OCI-LY1 (cell line): ENCODE measurements at regions not wholly inside any gene's neighbourhood (a gene's known extent, or its start where the extent isn't known, plus 50 kb on each side); places are given as distances from the start of the nearest gene placed in this dataset.

Source experiments
- EZH2 ChIP-seq: fragments of 200-600 bp; sonication (generic), shearing (Covaris generic); IDR thresholded peaks from 2 replicates; pipeline ENCODE4 v1.8.0; 2017; ENCODE audit warnings: borderline replicate concordance, mixed run types, mild to moderate bottlenecking, antibody characterized with exemption, low read length, moderate library complexity, mixed read lengths
- TF ChIP-seq, protein P1 (sequence below): fragments of 200-600 bp; sonication (generic), shearing (Covaris generic); IDR thresholded peaks from 2 replicates; pipeline ENCODE4 v1.5.1; 2017; ENCODE audit warnings: mild to moderate bottlenecking, antibody characterized with exemption, low read length, moderate library complexity, mixed read lengths

DNA sequence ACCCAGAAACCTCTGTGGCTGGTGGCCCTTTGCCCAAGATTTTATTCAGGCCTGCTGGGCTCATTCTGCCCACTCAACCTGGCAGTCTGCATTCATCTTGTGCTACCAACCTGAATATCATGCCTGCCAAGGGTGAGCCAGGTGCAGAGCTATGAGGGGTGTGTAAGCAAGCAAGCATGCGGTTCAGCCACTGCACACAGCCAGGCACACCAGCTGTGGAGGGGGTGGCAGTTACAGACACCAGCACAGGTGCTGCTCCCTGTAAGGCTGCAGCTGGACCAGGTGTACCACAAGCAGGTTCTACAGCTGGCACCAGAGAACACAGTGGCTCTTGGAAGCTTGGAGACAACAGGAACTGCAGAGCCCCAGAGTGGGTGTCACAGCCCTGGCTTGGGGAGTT lies 633.2 kb downstream of the FBXO15 start:
- TF ChIP-seq, protein P1, sequence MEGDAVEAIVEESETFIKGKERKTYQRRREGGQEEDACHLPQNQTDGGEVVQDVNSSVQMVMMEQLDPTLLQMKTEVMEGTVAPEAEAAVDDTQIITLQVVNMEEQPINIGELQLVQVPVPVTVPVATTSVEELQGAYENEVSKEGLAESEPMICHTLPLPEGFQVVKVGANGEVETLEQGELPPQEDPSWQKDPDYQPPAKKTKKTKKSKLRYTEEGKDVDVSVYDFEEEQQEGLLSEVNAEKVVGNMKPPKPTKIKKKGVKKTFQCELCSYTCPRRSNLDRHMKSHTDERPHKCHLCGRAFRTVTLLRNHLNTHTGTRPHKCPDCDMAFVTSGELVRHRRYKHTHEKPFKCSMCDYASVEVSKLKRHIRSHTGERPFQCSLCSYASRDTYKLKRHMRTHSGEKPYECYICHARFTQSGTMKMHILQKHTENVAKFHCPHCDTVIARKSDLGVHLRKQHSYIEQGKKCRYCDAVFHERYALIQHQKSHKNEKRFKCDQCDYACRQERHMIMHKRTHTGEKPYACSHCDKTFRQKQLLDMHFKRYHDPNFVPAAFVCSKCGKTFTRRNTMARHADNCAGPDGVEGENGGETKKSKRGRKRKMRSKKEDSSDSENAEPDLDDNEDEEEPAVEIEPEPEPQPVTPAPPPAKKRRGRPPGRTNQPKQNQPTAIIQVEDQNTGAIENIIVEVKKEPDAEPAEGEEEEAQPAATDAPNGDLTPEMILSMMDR, result no peak
- TF ChIP-seq EZH2, result no peak
